Activated CD8-positive, alpha-beta T cell treated with anti-CD3 and anti-CD28 coated beads for 36 hours (primary cell): ENCODE measurements at regions not wholly inside any gene's neighbourhood (a gene's known extent, or its start where the extent isn't known, plus 50 kb on each side); places are given as distances from the start of the nearest gene placed in this dataset.

Experiments
- ATAC-seq: fragments of 200-7000 bp; cut with Tn5 transposase; one replicate; pipeline ENCODE4 v1.10.0; 2021; ENCODE audit warnings: mild to moderate bottlenecking, moderate library complexity
- CTCF ChIA-PET: fragments of 350-600 bp; sonication (Branson Sonifier 250); formaldehyde crosslinking; loops from one replicate; lab custom pipeline; 2021; ENCODE audit warnings: antibody characterized with exemption; lab: Charles Lee
- POLR2A ChIA-PET: fragments of 350-600 bp; sonication (Branson Sonifier 250); formaldehyde crosslinking; loops from one replicate; lab custom pipeline; 2021; ENCODE audit warnings: antibody characterized with exemption; lab: Charles Lee
- DNase-seq: peaks from one replicate; pipeline ENCODE4 v3.0.0-alpha.2; 2020
- H3K27ac Mint-ChIP-seq: one replicate; pipeline ENCODE4 v1.8.0; 2021; ENCODE audit warnings: mild to moderate bottlenecking, mixed read lengths
- H3K27me3 Mint-ChIP-seq: one replicate; pipeline ENCODE4 v1.8.0; 2021; ENCODE audit warnings: mixed read lengths
- H3K36me3 Mint-ChIP-seq: one replicate; pipeline ENCODE4 v1.8.0; 2021; ENCODE audit warnings: low read depth, mixed read lengths
- H3K4me1 Mint-ChIP-seq: one replicate; pipeline ENCODE4 v1.8.0; 2021; ENCODE audit warnings: low read depth, mixed read lengths
- H3K4me3 Mint-ChIP-seq: one replicate; pipeline ENCODE4 v1.8.0; 2021; ENCODE audit warnings: mild to moderate bottlenecking, moderate library complexity, mixed read lengths
- H3K9me3 Mint-ChIP-seq: one replicate; pipeline ENCODE4 v1.8.0; 2021; ENCODE audit warnings: mixed read lengths
- CTCF ChIP-seq: fragments of 200-600 bp; IDR thresholded peaks from one replicate; pipeline ENCODE4 v1.8.0; 2022; ENCODE audit warnings: antibody characterized with exemption, mild to moderate bottlenecking
- intact Hi-C: fragments of 100-400 bp; cut with micrococcal nuclease; formaldehyde crosslinking; loops from one replicate; pipeline ENCODE4 v1.10.0; 2022

GRCh38 chr4:135739354-135739753, 1537.8 kb upstream of the PABPC4L start:
- H3K27me3 Mint-ChIP-seq, result no peaks in the 10 kb centered on the region
- no peak overlapping the region for H3K27ac Mint-ChIP-seq
- ChIA-PET CTCF (no interaction called here), POLR2A (no interaction called here)
- no peak overlapping the region for H3K4me3 Mint-ChIP-seq
- DNase-seq (no peak), ATAC-seq (no peak)
- H3K9me3 Mint-ChIP-seq, result peaks cover 1% of the 10 kb centered on the region
- no peak for TF ChIP-seq CTCF
- H3K4me1 Mint-ChIP-seq, result no peaks in the 10 kb centered on the region
- intact Hi-C loops, result no loop called here
- H3K36me3 Mint-ChIP-seq, result no peaks in the 10 kb centered on the region

GRCh38 chr4:135735512-135735911, 1533.9 kb upstream of the PABPC4L start:
- CTCF ChIA-PET, result no interaction called here

GRCh38 chr4:135732448-135732847, 1530.9 kb upstream of the PABPC4L start:
- no peaks in the 10 kb centered on the region for H3K36me3 Mint-ChIP-seq
- no peak for ATAC-seq
- no peak for TF ChIP-seq CTCF
- ChIA-PET POLR2A (no interaction called here), CTCF (no interaction called here)
- H3K9me3 Mint-ChIP-seq, result peaks cover 2% of the 10 kb centered on the region
- H3K27ac Mint-ChIP-seq, result no peak overlapping the region
- intact Hi-C loops, result no loop called here
- no peaks in the 10 kb centered on the region for H3K4me1 Mint-ChIP-seq
- no peak for DNase-seq
- H3K4me3 Mint-ChIP-seq, result no peak overlapping the region
- no peaks in the 10 kb centered on the region for H3K27me3 Mint-ChIP-seq

More at GRCh38 chr4:135735512-135735911, 1533.9 kb upstream of the PABPC4L start:
- no peaks in the 10 kb centered on the region for H3K4me1 Mint-ChIP-seq
- H3K4me3 Mint-ChIP-seq, result no peak overlapping the region
- ATAC-seq (no peak), DNase-seq (no peak)
- TF ChIP-seq CTCF, result no peak
- POLR2A ChIA-PET, result no interaction called here
- no peaks in the 10 kb centered on the region for H3K27me3 Mint-ChIP-seq
- intact Hi-C loops, result no loop called here
- H3K9me3 Mint-ChIP-seq, result peaks cover 2% of the 10 kb centered on the region
- no peaks in the 10 kb centered on the region for H3K36me3 Mint-ChIP-seq
- H3K27ac Mint-ChIP-seq, result no peak overlapping the region

- ATAC-seq (no peak), DNase-seq (no peak)
- Mint-ChIP-seq H3K27ac (no peak overlapping the region), H3K36me3 (no peaks in the 10 kb centered on the region), H3K4me3 (no peak overlapping the region), H3K9me3 (peaks cover 2% of the 10 kb centered on the region), H3K4me1 (no peaks in the 10 kb centered on the region), H3K27me3 (no peaks in the 10 kb centered on the region)
- intact Hi-C loops, result no loop called here
- ChIA-PET CTCF (no interaction called here), POLR2A (no interaction called here)
- TF ChIP-seq CTCF, result no peak
Observed at GRCh38 chr4:135731682-135732081, 1530.1 kb upstream of the PABPC4L start.

DNA sequence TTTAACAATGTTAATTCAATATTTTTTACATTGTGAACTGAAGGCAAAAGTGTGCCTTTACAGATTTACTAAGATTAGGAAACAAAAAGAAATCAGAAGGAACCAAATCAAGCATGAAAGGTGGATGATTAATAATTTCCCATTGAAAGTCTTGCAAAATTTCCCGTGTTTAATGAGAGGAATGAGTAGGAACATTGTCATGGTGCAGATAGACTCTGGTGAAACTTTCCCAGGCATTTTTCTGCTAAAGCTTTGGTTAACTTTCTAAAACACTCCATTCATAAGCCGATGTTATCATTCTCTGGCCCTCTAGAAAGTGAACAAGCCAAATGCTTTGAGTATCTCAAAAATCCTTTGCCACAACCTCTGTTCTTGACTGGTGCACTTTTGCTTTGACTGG, 1522.8 kb upstream of the PABPC4L start:
- intact Hi-C loops, result no loop called here
- Mint-ChIP-seq H3K36me3 (no peaks in the 10 kb centered on the region), H3K27ac (no peak overlapping the region), H3K4me1 (no peaks in the 10 kb centered on the region), H3K27me3 (no peaks in the 10 kb centered on the region), H3K9me3 (peaks cover 2% of the 10 kb centered on the region), H3K4me3 (no peak overlapping the region)
- no peak for ATAC-seq
- ChIA-PET POLR2A (no interaction called here), CTCF (no interaction called here)
- no peak for TF ChIP-seq CTCF
- no peak for DNase-seq
